Panc1 (cell line): ENCODE measurements at regions not wholly inside any gene's neighbourhood (a gene's known extent, or its start where the extent isn't known, plus 50 kb on each side); places are given as distances from the start of the nearest gene placed in this dataset.
"Not testable (repeated sequence)": the region's sequence is repeated elsewhere in the genome, so short reads cannot be mapped to it uniquely, and the experiment has no call there.

Experiments used
- ATAC-seq: fragments of 200-7000 bp; cut with Tn5 transposase; 2 replicates; pipeline ENCODE4 v1.9.1; 2020; ENCODE audit warnings: mild to moderate bottlenecking, moderate library complexity
- BruUV-seq: library from RNA; stranded (reverse); fragments of 400-500 nt; replicated peaks from 2 replicates; lab custom pipeline; 2021; lab: Mats Ljungman, UMichigan
- CTCF ChIA-PET: fragments of 300-600 bp; sonication (Branson Sonifier 250); formaldehyde crosslinking; loops from one replicate; lab custom pipeline; 2022; ENCODE audit warnings: antibody characterized with exemption; lab: Charles Lee
- POLR2A ChIA-PET: fragments of 300-600 bp; sonication (Branson Sonifier 250); formaldehyde crosslinking; loops from one replicate; lab custom pipeline; 2022; ENCODE audit warnings: antibody characterized with exemption; lab: Charles Lee
- DNase-seq: peaks from one replicate; pipeline ENCODE4 v3.0.0-alpha.2; 2010; ENCODE audit warnings: low read depth, low spot score
- H3K27ac ChIP-seq: 2 replicates; pipeline ENCODE4 v1.5.1; 2011; ENCODE audit warnings: mild to moderate bottlenecking, low read length, inconsistent platforms
- H3K27me3 ChIP-seq: fragments of 200-500 bp; sonication (Bioruptor generic); 2 replicates; pipeline ENCODE4 v1.6.0; 2014; ENCODE audit warnings: low read length, inconsistent platforms; ENCODE audit not compliant: control insufficient read depth, insufficient read depth
- H3K36me3 ChIP-seq: fragments of 200-500 bp; sonication (Bioruptor generic); 2 replicates; pipeline ENCODE4 v1.5.1; 2014; ENCODE audit warnings: inconsistent platforms, mild to moderate bottlenecking, low read length, moderate library complexity; ENCODE audit not compliant: control insufficient read depth, insufficient read depth
- H3K4me1 ChIP-seq: 2 replicates; pipeline ENCODE4 v1.5.1; 2011; ENCODE audit warnings: inconsistent platforms, mild to moderate bottlenecking, low read length, moderate library complexity; ENCODE audit not compliant: control insufficient read depth, insufficient read depth
- H3K4me3 ChIP-seq, 2 experiments: 2 replicates each; pipeline ENCODE4 v1.5.1; 2011 to 2012; ENCODE audit warnings: low read depth in 2 of 2, low read length in 2 of 2, mild to moderate bottlenecking in 2 of 2, inconsistent platforms in 1 of 2, moderate library complexity in 1 of 2
- H3K9me3 ChIP-seq: fragments of 200-500 bp; sonication (Bioruptor generic); 2 replicates; pipeline ENCODE4 v1.5.1; 2014; ENCODE audit warnings: low read depth, mild to moderate bottlenecking, inconsistent platforms, low read length, moderate library complexity; ENCODE audit not compliant: control insufficient read depth, insufficient read depth
- POLR2AphosphoS5 ChIP-seq: IDR thresholded peaks from 2 replicates; pipeline ENCODE4 v1.6.1; 2012; ENCODE audit warnings: mild to moderate bottlenecking, low read depth, low read length, moderate library complexity
- SIN3A ChIP-seq: IDR thresholded peaks from 2 replicates; pipeline ENCODE4 v1.6.1; 2012; ENCODE audit warnings: low read depth, mild to moderate bottlenecking, low read length, moderate library complexity, borderline replicate concordance; ENCODE audit not compliant: insufficient read depth
- TCF7L2 ChIP-seq: IDR thresholded peaks from 2 replicates; pipeline ENCODE4 v1.6.1; 2011; ENCODE audit warnings: mild to moderate bottlenecking, low read depth, low read length, inconsistent platforms
- in situ Hi-C: cut with HindIII; loops from 2 replicates; pipeline ENCODE4 v1.10.0; 2016; ENCODE audit warnings: low sequenced_read_pairs, low pct_unique_long_range_greater_than_20kb
- intact Hi-C: fragments of 100-400 bp; cut with micrococcal nuclease; formaldehyde crosslinking; loops from one replicate; pipeline ENCODE4 v1.10.0; 2022; ENCODE audit not compliant: unreplicated experiment
- TF ChIP-seq, protein P1 (sequence below), 2 experiments: IDR thresholded peaks; 2 replicates each; pipeline ENCODE4 v1.6.1; 2011 to 2012; ENCODE audit warnings: low read depth in 2 of 2, control low read depth in 1 of 2, low read length in 1 of 2, mild to moderate bottlenecking in 1 of 2, moderate library complexity in 1 of 2; ENCODE audit not compliant: insufficient read depth in 1 of 2
- TF ChIP-seq, protein P2 (sequence below): fragments of 450-650 bp; IDR thresholded peaks from 2 replicates; pipeline ENCODE4 v1.5.1; 2017; ENCODE audit warnings: mild to moderate bottlenecking

DNA sequence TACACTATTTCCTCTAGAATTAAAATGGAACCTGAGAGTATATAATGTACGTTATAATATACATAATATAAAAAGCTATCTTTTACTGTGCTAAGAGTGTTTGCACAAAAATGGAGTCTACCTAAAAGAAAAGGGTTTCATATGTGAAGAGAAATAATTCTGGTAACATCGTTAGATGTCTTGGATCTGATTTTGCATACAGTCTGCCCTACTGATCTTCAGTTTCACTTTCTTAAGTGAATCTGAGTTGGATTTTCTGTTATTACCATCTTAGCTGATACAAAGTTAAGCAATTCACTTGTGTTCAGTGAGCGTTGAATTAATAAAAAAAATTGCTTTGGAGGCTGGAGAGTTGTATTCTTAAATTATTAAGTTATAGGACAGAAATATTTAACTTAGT, 502.1 kb upstream of the TMEFF2 start:
- TF ChIP-seq SIN3A = no peak
- TF ChIP-seq POLR2AphosphoS5 = no peak
- TF ChIP-seq, protein P1, sequence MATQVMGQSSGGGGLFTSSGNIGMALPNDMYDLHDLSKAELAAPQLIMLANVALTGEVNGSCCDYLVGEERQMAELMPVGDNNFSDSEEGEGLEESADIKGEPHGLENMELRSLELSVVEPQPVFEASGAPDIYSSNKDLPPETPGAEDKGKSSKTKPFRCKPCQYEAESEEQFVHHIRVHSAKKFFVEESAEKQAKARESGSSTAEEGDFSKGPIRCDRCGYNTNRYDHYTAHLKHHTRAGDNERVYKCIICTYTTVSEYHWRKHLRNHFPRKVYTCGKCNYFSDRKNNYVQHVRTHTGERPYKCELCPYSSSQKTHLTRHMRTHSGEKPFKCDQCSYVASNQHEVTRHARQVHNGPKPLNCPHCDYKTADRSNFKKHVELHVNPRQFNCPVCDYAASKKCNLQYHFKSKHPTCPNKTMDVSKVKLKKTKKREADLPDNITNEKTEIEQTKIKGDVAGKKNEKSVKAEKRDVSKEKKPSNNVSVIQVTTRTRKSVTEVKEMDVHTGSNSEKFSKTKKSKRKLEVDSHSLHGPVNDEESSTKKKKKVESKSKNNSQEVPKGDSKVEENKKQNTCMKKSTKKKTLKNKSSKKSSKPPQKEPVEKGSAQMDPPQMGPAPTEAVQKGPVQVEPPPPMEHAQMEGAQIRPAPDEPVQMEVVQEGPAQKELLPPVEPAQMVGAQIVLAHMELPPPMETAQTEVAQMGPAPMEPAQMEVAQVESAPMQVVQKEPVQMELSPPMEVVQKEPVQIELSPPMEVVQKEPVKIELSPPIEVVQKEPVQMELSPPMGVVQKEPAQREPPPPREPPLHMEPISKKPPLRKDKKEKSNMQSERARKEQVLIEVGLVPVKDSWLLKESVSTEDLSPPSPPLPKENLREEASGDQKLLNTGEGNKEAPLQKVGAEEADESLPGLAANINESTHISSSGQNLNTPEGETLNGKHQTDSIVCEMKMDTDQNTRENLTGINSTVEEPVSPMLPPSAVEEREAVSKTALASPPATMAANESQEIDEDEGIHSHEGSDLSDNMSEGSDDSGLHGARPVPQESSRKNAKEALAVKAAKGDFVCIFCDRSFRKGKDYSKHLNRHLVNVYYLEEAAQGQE (IDR thresholded peaks at IDR 0.05; ENCODE audit: insufficient read depth in 1 of 2, low read depth in 2 of 2, low read length in 1 of 2) = no peak
- TF ChIP-seq, protein P2, sequence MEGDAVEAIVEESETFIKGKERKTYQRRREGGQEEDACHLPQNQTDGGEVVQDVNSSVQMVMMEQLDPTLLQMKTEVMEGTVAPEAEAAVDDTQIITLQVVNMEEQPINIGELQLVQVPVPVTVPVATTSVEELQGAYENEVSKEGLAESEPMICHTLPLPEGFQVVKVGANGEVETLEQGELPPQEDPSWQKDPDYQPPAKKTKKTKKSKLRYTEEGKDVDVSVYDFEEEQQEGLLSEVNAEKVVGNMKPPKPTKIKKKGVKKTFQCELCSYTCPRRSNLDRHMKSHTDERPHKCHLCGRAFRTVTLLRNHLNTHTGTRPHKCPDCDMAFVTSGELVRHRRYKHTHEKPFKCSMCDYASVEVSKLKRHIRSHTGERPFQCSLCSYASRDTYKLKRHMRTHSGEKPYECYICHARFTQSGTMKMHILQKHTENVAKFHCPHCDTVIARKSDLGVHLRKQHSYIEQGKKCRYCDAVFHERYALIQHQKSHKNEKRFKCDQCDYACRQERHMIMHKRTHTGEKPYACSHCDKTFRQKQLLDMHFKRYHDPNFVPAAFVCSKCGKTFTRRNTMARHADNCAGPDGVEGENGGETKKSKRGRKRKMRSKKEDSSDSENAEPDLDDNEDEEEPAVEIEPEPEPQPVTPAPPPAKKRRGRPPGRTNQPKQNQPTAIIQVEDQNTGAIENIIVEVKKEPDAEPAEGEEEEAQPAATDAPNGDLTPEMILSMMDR = no peak
- in situ Hi-C loops = no loop called here
- H3K27ac ChIP-seq = no peak overlapping the region
- POLR2A ChIA-PET = no interaction called here
- DNase-seq (no peak), ATAC-seq (no peak)
- H3K4me3 ChIP-seq = no peak overlapping the region
- H3K27me3 ChIP-seq = no peaks in the 10 kb centered on the region
- H3K36me3 ChIP-seq = no peaks in the 10 kb centered on the region
- no peaks in the 10 kb centered on the region for H3K4me1 ChIP-seq
- BruUV-seq = no TSS peak
- no peaks in the 10 kb centered on the region for H3K9me3 ChIP-seq
- CTCF ChIA-PET = no interaction called here
- intact Hi-C loops = no loop called here

DNA sequence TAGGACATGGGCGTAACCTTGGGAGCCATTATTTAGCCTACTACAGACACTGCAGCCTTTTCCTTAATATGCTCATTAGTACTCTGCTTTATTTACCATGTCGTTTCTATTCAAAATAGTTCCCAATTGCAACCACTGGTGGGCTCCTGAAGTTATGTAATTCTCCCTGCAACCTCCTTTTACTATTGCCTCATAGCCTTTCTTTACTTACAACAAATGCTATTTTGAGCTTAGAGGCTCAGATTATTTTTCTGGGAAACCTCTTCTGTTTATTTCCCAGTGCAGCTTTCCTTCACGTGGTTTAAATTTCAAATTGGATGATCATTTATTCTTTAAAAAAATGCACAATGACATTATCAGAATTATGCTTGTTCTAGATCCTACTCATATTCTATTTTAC, 492.3 kb upstream of the TMEFF2 start:
- no peaks in the 10 kb centered on the region for H3K4me1 ChIP-seq
- no peaks in the 10 kb centered on the region for H3K36me3 ChIP-seq
- ChIA-PET CTCF (no interaction called here), POLR2A (no interaction called here)
- no peak for ATAC-seq
- DNase-seq = no peak
- in situ Hi-C loops (no loop called here), intact Hi-C loops (no loop called here)
- H3K27me3 ChIP-seq = no peaks in the 10 kb centered on the region
- H3K27ac ChIP-seq = no peak overlapping the region
- BruUV-seq = no TSS peak
- peaks cover 4% of the 10 kb centered on the region; the same call in 1 of the 2 replicates for H3K9me3 ChIP-seq
- TF ChIP-seq TCF7L2 (no peak), POLR2AphosphoS5 (no peak), SIN3A (no peak)
- TF ChIP-seq, protein P2 = no peak
- TF ChIP-seq, protein P1 (IDR thresholded peaks at IDR 0.05; ENCODE audit: insufficient read depth in 1 of 2, low read depth in 2 of 2, low read length in 1 of 2) = no peak
- no peak overlapping the region for H3K4me3 ChIP-seq

DNA sequence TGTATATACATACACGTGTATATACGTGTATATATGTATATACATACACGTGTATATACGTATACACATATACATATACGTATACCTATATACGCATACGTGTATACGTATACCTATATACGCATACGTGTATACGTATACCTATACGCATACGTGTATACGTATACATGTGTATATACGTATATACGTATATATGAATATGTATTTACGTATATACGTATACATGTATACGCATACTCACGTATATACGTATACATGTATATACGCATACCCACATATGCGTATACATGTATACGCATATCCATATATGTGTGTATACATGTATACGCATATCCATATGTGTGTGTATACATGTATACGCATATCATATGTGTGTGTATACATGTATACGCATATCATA, 487.8 kb upstream of the TMEFF2 start:
- intact Hi-C loops, in situ Hi-C loops, POLR2A ChIA-PET, CTCF ChIA-PET, H3K36me3 ChIP-seq, BruUV-seq, H3K27ac ChIP-seq, DNase-seq, H3K9me3 ChIP-seq, H3K4me1 ChIP-seq, H3K27me3 ChIP-seq, H3K4me3 ChIP-seq, ATAC-seq: not testable (repeated sequence)
